OCI-LY7 (cell line): ENCODE measurements at regions not wholly inside any gene's neighbourhood (a gene's known extent, or its start where the extent isn't known, plus 50 kb on each side); places are given as distances from the start of the nearest gene placed in this dataset.

ENCODE experiments used
- EZH2phosphoT487 ChIP-seq: fragments of 200-600 bp; sonication (generic); IDR thresholded peaks from 2 replicates; pipeline ENCODE4 v1.6.1; 2018; ENCODE audit warnings: low read depth, borderline replicate concordance, mild to moderate bottlenecking, mixed run types, antibody characterized with exemption, low read length, moderate library complexity, mixed read lengths
- TF ChIP-seq, protein P1 (sequence below): fragments of 200-600 bp; sonication (generic); conservative IDR thresholded peaks from 2 replicates; pipeline ENCODE4 v1.5.1; 2014; ENCODE audit warnings: mild to moderate bottlenecking, antibody characterized with exemption, low read length, moderate library complexity, mixed read lengths

DNA sequence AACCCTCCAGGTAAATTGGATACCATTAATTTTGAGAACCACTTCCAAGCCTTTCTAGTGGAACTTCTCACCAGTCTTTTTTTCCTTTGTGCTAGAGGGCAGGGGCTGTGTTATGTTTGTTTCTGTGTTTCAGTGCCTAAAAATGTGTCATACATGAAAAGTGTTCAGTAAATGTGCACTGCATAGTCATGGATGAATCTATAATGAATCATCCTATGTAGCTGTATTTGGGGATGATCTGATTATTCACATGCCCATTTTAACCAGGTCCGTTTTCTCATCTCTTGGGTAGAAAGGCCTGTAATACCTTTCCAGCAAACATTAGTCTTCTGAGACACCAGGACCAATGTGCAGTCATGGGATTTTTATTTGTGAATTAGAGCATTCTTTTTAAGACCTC lies 583.0 kb upstream of the GOLIM4 start:
- no peak for TF ChIP-seq EZH2phosphoT487
- TF ChIP-seq, protein P1, sequence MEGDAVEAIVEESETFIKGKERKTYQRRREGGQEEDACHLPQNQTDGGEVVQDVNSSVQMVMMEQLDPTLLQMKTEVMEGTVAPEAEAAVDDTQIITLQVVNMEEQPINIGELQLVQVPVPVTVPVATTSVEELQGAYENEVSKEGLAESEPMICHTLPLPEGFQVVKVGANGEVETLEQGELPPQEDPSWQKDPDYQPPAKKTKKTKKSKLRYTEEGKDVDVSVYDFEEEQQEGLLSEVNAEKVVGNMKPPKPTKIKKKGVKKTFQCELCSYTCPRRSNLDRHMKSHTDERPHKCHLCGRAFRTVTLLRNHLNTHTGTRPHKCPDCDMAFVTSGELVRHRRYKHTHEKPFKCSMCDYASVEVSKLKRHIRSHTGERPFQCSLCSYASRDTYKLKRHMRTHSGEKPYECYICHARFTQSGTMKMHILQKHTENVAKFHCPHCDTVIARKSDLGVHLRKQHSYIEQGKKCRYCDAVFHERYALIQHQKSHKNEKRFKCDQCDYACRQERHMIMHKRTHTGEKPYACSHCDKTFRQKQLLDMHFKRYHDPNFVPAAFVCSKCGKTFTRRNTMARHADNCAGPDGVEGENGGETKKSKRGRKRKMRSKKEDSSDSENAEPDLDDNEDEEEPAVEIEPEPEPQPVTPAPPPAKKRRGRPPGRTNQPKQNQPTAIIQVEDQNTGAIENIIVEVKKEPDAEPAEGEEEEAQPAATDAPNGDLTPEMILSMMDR: no peak
